ENCODE measurements at regions not wholly inside any gene's neighbourhood (a gene's known extent, or its start where the extent isn't known, plus 50 kb on each side); places are given as distances from the start of the nearest gene placed in this dataset.

DNA sequence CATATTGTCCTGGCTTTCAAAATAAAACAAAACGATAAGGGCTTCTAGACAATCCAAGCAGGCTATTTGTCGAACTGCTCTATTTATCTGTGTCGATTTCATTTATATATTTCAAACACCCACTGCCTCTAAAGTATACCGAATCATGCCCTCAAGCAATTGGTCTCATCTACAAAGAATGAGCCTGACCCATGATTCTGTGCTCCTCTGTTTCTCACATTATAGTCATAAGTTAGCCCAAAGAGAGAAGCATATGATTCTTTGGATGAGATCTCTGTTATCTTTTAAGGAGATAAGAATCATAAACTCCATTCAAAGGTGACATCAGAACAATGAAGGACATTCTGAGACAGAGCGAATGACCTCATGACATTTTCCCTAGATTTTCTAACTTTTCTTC is 191.1 kb downstream of the MAP2K6 start:
- Histone ChIP-seq H3K27me3 (replicated peaks; ENCODE audit: insufficient read depth) (no peaks in the 10 kb centered on the region), H3K4me1 (ENCODE audit: control insufficient read depth in 1 of 2, low read depth in 2 of 2) (peaks cover 21 to 36% of the 10 kb centered on the region in 2 donors), H3K4me3 (no peak overlapping the region), H3K9me3 (no peaks in the 10 kb centered on the region), H3K36me3 (no peaks in the 10 kb centered on the region), H3K27ac (no peak overlapping the region)
- TF ChIP-seq, protein P1, sequence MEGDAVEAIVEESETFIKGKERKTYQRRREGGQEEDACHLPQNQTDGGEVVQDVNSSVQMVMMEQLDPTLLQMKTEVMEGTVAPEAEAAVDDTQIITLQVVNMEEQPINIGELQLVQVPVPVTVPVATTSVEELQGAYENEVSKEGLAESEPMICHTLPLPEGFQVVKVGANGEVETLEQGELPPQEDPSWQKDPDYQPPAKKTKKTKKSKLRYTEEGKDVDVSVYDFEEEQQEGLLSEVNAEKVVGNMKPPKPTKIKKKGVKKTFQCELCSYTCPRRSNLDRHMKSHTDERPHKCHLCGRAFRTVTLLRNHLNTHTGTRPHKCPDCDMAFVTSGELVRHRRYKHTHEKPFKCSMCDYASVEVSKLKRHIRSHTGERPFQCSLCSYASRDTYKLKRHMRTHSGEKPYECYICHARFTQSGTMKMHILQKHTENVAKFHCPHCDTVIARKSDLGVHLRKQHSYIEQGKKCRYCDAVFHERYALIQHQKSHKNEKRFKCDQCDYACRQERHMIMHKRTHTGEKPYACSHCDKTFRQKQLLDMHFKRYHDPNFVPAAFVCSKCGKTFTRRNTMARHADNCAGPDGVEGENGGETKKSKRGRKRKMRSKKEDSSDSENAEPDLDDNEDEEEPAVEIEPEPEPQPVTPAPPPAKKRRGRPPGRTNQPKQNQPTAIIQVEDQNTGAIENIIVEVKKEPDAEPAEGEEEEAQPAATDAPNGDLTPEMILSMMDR (IDR thresholded peaks at IDR 0.05): no peak
- no peak for DNase-seq (ENCODE audit: low spot score)
- ATAC-seq (ENCODE audit: insufficient number of reproducible peaks, low FRiP score, low read depth): no peak

DNA sequence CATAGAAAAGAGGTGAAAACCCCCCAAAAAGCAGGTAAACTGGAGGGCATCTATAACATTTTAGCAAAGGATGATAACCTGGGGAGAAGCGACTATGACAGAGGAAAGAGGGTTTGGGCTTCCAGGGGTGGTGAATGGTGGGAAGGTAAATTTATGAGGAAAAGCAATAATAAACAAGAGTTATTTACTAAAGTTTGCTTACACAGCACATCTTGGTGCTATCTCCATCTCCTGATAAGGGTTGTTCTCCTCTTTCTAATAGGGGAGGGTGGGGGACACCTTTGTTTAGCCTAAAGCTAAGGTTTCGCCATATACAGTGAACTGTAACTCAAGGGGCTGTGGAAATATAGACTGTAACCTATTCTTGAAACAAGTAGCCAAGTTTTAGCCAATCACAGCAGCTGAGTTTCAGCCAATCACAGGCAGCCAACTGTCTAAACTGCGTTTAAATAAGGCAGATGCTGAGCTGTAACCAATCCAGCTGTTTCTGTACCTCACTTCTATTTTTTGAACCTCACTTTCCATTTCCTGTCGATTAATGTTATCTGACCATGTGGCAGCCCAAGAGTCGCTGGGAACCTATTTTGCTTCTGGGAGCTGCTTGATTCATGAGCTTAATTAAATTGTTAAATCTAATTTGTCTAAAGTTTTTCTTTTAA is 191.8 kb downstream of the MAP2K6 start:
- Histone ChIP-seq H3K27me3 (replicated peaks; ENCODE audit: insufficient read depth) (no peaks in the 10 kb centered on the region), H3K9me3 (no peaks in the 10 kb centered on the region), H3K27ac (no peak overlapping the region), H3K36me3 (no peaks in the 10 kb centered on the region), H3K4me3 (no peak overlapping the region), H3K4me1 (ENCODE audit: control insufficient read depth in 1 of 2, low read depth in 2 of 2) (peaks cover 21 to 36% of the 10 kb centered on the region in 2 donors)
- TF ChIP-seq, protein P1 (IDR thresholded peaks at IDR 0.05): no peak
- DNase-seq (ENCODE audit: low spot score): no peak
- ATAC-seq (ENCODE audit: insufficient number of reproducible peaks, low FRiP score, low read depth): no peak

DNA sequence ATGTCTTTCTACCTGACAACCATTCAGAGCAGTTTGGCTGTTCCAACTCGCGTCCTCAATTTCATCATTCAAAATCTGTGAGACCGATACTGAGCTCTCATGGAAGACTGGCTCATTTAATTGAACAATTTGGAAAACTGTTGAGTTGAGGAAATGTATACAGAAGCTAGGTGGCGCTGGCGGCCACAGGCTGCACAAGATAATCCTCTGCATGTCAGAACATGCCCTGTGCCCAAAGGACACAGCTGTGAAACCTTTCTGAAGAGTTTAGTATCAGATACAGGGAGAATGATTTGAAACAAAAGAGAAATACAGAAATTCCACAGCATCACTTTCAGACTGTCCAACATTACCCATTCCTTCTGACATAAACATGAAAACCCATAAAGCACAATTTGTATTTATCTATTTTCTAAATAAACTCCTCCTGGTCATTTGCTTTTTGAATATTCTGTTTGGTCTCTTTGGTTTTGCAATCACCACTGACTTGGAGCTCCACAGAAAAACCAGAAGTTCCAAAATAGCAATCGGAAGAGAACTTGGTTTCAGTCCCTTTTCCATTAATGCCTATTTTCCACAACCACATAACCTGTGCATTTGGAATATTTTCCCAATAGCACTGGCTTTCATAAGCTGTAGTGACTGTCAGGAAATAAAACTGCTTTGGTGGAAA is 192.8 kb downstream of the MAP2K6 start:
- no peaks in the 10 kb centered on the region for H3K27me3 ChIP-seq (replicated peaks; ENCODE audit: insufficient read depth)
- H3K4me3 ChIP-seq: peak overlapping the region; percentile 1
- DNase-seq (ENCODE audit: low spot score): no peak
- no peaks in the 10 kb centered on the region for H3K9me3 ChIP-seq
- H3K36me3 ChIP-seq: no peaks in the 10 kb centered on the region
- TF ChIP-seq, protein P1 (IDR thresholded peaks at IDR 0.05): peak; percentile 72
- peaks cover 21 to 36% of the 10 kb centered on the region in 2 donors for H3K4me1 ChIP-seq (ENCODE audit: control insufficient read depth in 1 of 2, low read depth in 2 of 2)
- ATAC-seq (ENCODE audit: insufficient number of reproducible peaks, low FRiP score, low read depth): peak; percentile 26
- peak overlapping the region; percentile 11 to 53 for H3K27ac ChIP-seq

DNA sequence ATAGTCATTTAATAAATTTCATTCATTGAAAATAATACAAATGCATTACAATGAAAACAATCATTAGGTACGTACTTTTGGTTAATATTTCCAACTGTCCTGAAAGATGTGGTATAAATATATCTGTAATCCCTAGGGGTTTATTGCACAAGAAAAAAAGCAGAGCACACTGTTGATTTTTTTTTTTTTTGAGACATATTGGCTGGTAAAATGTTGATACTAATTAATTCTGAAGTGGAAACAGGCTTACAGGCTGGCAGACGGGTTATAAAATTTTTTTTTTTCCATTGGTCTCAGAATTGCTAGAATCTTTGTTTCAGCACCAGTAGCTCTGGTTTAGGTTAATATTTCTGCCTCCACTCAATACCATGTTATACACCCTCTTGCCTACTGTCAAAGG is 193.6 kb downstream of the MAP2K6 start:
- Histone ChIP-seq H3K4me3 (no peak overlapping the region), H3K4me1 (ENCODE audit: control insufficient read depth in 1 of 2, low read depth in 2 of 2) (peaks cover 21 to 36% of the 10 kb centered on the region in 2 donors), H3K27me3 (replicated peaks; ENCODE audit: insufficient read depth) (no peaks in the 10 kb centered on the region), H3K36me3 (no peaks in the 10 kb centered on the region), H3K9me3 (no peaks in the 10 kb centered on the region), H3K27ac (peak overlapping the region; percentile 53 to 73)
- no peak for DNase-seq (ENCODE audit: low spot score)
- ATAC-seq (ENCODE audit: insufficient number of reproducible peaks, low FRiP score, low read depth): no peak
- TF ChIP-seq, protein P1 (IDR thresholded peaks at IDR 0.05): no peak

DNA sequence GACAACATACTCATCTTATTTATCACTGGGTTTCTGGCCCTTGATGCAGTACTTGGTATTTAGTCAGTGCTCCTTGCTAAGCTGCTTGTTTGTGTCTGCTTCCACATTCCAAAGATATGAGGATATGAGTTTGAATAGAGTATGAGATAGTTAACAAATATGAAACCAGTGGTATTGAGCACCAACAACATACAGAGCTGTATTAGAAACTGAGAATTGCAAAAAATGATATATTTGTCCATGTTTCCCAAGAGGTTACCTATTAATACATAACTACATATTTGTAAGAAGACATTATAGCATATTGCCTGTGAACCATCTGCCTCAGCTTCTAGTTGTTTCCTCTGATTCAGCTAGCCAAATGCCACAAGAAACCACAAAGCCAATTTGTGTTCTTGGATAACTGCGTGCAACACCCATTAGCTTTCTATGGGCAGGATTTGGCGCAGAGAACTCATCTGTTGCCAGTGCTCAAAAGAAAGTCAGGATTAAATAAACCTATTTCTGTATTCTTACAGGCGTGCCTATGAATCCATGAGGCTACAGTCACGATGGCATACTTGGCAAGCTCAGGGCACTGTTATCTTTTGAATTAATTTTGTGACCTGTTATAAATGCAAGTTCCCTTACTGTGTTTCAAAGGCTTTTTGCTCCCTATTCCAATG is 194.4 kb downstream of the MAP2K6 start:
- DNase-seq (ENCODE audit: low spot score) (no peak), ATAC-seq (ENCODE audit: insufficient number of reproducible peaks, low FRiP score, low read depth) (peak; percentile 56)
- Histone ChIP-seq H3K4me1 (ENCODE audit: control insufficient read depth in 1 of 2, low read depth in 2 of 2) (peaks cover 21 to 36% of the 10 kb centered on the region in 2 donors), H3K27ac (peak overlapping the region; percentile 53 to 73), H3K4me3 (peak overlapping the region; percentile 27), H3K9me3 (no peaks in the 10 kb centered on the region), H3K36me3 (no peaks in the 10 kb centered on the region), H3K27me3 (replicated peaks; ENCODE audit: insufficient read depth) (no peaks in the 10 kb centered on the region)
- TF ChIP-seq, protein P1 (IDR thresholded peaks at IDR 0.05): no peak

Measured in thoracic aorta (tissue), 2 donors.